ENCODE measurements at regions not wholly inside any gene's neighbourhood (a gene's known extent, or its start where the extent isn't known, plus 50 kb on each side); places are given as distances from the start of the nearest gene placed in this dataset.
"Not testable (repeated sequence)": the region's sequence is repeated elsewhere in the genome, so short reads cannot be mapped to it uniquely, and the experiment has no call there.

DNA sequence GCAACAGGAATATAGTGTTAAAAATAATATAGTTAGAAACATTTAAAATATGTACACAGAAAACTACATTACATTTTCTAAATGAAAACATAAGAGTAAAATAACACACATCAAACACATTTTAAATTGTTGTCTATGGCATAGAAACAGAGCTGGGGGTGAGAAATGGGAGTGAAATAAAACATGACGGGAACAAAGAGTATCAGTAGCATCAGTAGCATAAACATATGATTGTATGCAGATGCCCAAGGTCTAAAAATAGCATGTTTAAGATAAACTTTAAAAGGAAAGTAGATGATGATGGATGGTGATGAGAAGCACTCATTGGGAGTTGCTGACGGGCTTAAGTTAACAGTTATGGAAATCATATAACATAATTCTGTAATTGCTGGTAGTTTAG is 1221.7 kb upstream of the SPRY2 start:
- no peaks in the 10 kb centered on the region for H3K4me1 ChIP-seq (ENCODE audit: control insufficient read depth in 4 of 4, insufficient read depth in 4 of 4, low read length in 3 of 4)
- no peak for DNase-seq (ENCODE audit: low spot score)
- no peak overlapping the region for H3K9ac ChIP-seq (ENCODE audit: low read depth in 1 of 2, low read length in 2 of 2)
- H3K36me3 ChIP-seq (ENCODE audit: control insufficient read depth in 4 of 4, insufficient read depth in 3 of 4, low read depth in 1 of 4, low read length in 3 of 4), result no peaks in the 10 kb centered on the region
- no peak for TF ChIP-seq JUND (IDR thresholded peaks at IDR 0.05)
- no peak for TF ChIP-seq HNF4A (conservative IDR thresholded peaks at IDR 0.05)
- TF ChIP-seq, protein P1, sequence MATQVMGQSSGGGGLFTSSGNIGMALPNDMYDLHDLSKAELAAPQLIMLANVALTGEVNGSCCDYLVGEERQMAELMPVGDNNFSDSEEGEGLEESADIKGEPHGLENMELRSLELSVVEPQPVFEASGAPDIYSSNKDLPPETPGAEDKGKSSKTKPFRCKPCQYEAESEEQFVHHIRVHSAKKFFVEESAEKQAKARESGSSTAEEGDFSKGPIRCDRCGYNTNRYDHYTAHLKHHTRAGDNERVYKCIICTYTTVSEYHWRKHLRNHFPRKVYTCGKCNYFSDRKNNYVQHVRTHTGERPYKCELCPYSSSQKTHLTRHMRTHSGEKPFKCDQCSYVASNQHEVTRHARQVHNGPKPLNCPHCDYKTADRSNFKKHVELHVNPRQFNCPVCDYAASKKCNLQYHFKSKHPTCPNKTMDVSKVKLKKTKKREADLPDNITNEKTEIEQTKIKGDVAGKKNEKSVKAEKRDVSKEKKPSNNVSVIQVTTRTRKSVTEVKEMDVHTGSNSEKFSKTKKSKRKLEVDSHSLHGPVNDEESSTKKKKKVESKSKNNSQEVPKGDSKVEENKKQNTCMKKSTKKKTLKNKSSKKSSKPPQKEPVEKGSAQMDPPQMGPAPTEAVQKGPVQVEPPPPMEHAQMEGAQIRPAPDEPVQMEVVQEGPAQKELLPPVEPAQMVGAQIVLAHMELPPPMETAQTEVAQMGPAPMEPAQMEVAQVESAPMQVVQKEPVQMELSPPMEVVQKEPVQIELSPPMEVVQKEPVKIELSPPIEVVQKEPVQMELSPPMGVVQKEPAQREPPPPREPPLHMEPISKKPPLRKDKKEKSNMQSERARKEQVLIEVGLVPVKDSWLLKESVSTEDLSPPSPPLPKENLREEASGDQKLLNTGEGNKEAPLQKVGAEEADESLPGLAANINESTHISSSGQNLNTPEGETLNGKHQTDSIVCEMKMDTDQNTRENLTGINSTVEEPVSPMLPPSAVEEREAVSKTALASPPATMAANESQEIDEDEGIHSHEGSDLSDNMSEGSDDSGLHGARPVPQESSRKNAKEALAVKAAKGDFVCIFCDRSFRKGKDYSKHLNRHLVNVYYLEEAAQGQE (IDR thresholded peaks at IDR 0.05), result no peak
- no peak for TF ChIP-seq YY1 (IDR thresholded peaks at IDR 0.05)
- TF ChIP-seq, protein P2, sequence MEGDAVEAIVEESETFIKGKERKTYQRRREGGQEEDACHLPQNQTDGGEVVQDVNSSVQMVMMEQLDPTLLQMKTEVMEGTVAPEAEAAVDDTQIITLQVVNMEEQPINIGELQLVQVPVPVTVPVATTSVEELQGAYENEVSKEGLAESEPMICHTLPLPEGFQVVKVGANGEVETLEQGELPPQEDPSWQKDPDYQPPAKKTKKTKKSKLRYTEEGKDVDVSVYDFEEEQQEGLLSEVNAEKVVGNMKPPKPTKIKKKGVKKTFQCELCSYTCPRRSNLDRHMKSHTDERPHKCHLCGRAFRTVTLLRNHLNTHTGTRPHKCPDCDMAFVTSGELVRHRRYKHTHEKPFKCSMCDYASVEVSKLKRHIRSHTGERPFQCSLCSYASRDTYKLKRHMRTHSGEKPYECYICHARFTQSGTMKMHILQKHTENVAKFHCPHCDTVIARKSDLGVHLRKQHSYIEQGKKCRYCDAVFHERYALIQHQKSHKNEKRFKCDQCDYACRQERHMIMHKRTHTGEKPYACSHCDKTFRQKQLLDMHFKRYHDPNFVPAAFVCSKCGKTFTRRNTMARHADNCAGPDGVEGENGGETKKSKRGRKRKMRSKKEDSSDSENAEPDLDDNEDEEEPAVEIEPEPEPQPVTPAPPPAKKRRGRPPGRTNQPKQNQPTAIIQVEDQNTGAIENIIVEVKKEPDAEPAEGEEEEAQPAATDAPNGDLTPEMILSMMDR (IDR thresholded peaks at IDR 0.05; ENCODE audit: low read depth, low read length, missing input control), result no peak
- no peak for TF ChIP-seq FOXA2 (IDR thresholded peaks at IDR 0.05)
- no peak overlapping the region for H3K4me3 ChIP-seq (ENCODE audit: low read depth in 1 of 3, low read length in 3 of 3)
- H3K27ac ChIP-seq (ENCODE audit: low read depth in 1 of 2, low read length in 2 of 2), result no peak overlapping the region
- H3K27me3 ChIP-seq (ENCODE audit: control insufficient read depth in 4 of 4, insufficient read depth in 4 of 4, low read length in 3 of 4), result no peaks in the 10 kb centered on the region
- WGBS, result 67% methylated on average over 2 of the region's 2 CpGs
- peaks cover 0 to 4% (median 0%) of the 10 kb centered on the region in 4 donors for H3K9me3 ChIP-seq (ENCODE audit: control insufficient read depth in 4 of 4, low read length in 3 of 4)

DNA sequence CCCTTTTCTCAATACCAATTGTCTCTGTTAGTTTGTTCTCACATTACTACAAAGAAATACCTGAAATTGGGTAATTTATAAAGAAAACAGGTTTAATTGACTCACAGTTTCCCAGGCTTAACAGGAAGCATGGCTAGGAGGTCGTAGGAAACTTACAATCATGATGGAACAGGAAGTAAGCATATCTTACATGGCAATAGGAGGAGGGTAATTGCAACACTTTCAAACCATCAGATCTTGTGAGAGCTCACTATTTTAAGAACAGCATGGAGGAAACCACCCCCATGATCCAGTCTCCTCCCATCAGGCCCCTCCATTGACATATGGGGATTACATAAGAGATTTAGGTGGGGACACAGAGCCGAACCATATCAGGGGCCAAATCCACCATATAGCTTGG is 1210.1 kb upstream of the SPRY2 start:
- H3K4me1 ChIP-seq (ENCODE audit: control insufficient read depth in 4 of 4, insufficient read depth in 4 of 4, low read length in 3 of 4), result no peaks in the 10 kb centered on the region
- H3K9ac ChIP-seq (ENCODE audit: low read depth in 1 of 2, low read length in 2 of 2), result no peak overlapping the region
- H3K36me3 ChIP-seq (ENCODE audit: control insufficient read depth in 4 of 4, insufficient read depth in 3 of 4, low read depth in 1 of 4, low read length in 3 of 4), result no peaks in the 10 kb centered on the region
- 63% methylated on average over 2 of the region's 2 CpGs for WGBS
- DNase-seq (ENCODE audit: low spot score), result no peak
- H3K27ac ChIP-seq (ENCODE audit: low read depth in 1 of 2, low read length in 2 of 2), result no peak overlapping the region
- H3K4me3 ChIP-seq (ENCODE audit: low read depth in 1 of 3, low read length in 3 of 3), result no peak overlapping the region
- H3K9me3 ChIP-seq (ENCODE audit: control insufficient read depth in 4 of 4, low read length in 3 of 4), result peaks cover 0 to 7% (median 4%) of the 10 kb centered on the region in 4 donors
- TF ChIP-seq, protein P3, sequence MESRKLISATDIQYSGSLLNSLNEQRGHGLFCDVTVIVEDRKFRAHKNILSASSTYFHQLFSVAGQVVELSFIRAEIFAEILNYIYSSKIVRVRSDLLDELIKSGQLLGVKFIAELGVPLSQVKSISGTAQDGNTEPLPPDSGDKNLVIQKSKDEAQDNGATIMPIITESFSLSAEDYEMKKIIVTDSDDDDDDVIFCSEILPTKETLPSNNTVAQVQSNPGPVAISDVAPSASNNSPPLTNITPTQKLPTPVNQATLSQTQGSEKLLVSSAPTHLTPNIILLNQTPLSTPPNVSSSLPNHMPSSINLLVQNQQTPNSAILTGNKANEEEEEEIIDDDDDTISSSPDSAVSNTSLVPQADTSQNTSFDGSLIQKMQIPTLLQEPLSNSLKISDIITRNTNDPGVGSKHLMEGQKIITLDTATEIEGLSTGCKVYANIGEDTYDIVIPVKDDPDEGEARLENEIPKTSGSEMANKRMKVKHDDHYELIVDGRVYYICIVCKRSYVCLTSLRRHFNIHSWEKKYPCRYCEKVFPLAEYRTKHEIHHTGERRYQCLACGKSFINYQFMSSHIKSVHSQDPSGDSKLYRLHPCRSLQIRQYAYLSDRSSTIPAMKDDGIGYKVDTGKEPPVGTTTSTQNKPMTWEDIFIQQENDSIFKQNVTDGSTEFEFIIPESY (IDR thresholded peaks at IDR 0.05), result no peak
- TF ChIP-seq JUND (IDR thresholded peaks at IDR 0.05), result no peak
- H3K27me3 ChIP-seq (ENCODE audit: control insufficient read depth in 4 of 4, insufficient read depth in 4 of 4, low read length in 3 of 4), result no peaks in the 10 kb centered on the region

DNA sequence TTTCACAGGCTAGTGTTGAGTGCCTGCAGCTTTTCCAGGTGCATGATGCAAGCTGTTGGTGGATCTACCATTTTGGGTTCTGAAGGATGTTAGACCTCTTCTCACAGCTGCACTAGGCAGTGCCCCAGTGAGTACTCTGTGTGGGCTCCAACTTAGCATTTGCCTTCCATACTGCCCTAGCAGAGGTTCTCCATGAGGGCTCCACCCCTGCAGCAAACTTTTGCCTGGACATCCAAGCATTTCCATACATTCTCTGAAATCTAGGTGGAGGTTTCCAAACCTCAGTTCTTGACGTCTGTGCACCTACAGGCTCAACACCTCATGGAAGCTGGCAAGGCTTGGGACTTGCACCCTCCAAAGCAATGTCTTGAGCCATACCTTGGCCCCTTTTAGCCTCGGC is 1205.4 kb upstream of the SPRY2 start:
- H3K27me3 ChIP-seq (ENCODE audit: control insufficient read depth in 4 of 4, insufficient read depth in 4 of 4, low read length in 3 of 4); H3K9ac ChIP-seq (ENCODE audit: low read depth in 1 of 2, low read length in 2 of 2); DNase-seq (ENCODE audit: low spot score); H3K36me3 ChIP-seq (ENCODE audit: control insufficient read depth in 4 of 4, insufficient read depth in 3 of 4, low read depth in 1 of 4, low read length in 3 of 4); H3K4me1 ChIP-seq (ENCODE audit: control insufficient read depth in 4 of 4, insufficient read depth in 4 of 4, low read length in 3 of 4); H3K9me3 ChIP-seq (ENCODE audit: control insufficient read depth in 4 of 4, low read length in 3 of 4); H3K27ac ChIP-seq (ENCODE audit: low read depth in 1 of 2, low read length in 2 of 2); H3K4me3 ChIP-seq (ENCODE audit: low read depth in 1 of 3, low read length in 3 of 3): not testable (repeated sequence)
- 71% methylated on average over 2 of the region's 2 CpGs for WGBS
